Kidney (tissue), 13 donors: ENCODE measurements at regions not wholly inside any gene's neighbourhood (a gene's known extent, or its start where the extent isn't known, plus 50 kb on each side); places are given as distances from the start of the nearest gene placed in this dataset.

Source experiments
- DNase-seq, 5 donors: peaks; one replicate each; pipeline ENCODE4 v3.0.0-alpha.2; 2013 to 2020
- FAIRE-seq: peaks from 2 replicates; lab custom pipeline; 2012; peaks lifted over from hg19 to GRCh38; lab: Jason Lieb, UNC
- H3K27ac ChIP-seq, 2 donors: one replicate each; pipeline ENCODE4 v1.7.0; 2013; ENCODE audit warnings: low read depth in 2 of 2, low read length in 2 of 2, inconsistent platforms in 1 of 2
- H3K27me3 ChIP-seq: one replicate; pipeline ENCODE4 v1.7.1; 2013; ENCODE audit warnings: low read length, inconsistent platforms; ENCODE audit not compliant: control insufficient read depth, insufficient read depth
- H3K36me3 ChIP-seq, 3 donors: one replicate each; pipeline versions ENCODE4 v1.7.0 to v1.7.1; 2013; ENCODE audit warnings: low read length in 3 of 3, control low read depth in 1 of 3, inconsistent platforms in 1 of 3; ENCODE audit not compliant: insufficient read depth in 3 of 3, control insufficient read depth in 2 of 3
- H3K4me1 ChIP-seq, 3 donors: one replicate each; pipeline versions ENCODE4 v1.7.0 to v1.7.1; 2013; ENCODE audit warnings: low read length in 3 of 3, inconsistent platforms in 1 of 3, low read depth in 1 of 3; ENCODE audit not compliant: control insufficient read depth in 2 of 3, insufficient read depth in 2 of 3
- H3K4me3 ChIP-seq, 3 donors: one replicate each; pipeline versions ENCODE4 v1.7.0 to v1.8.1; 2013; ENCODE audit warnings: low read length in 3 of 3, control low read depth in 1 of 3, inconsistent platforms in 1 of 3
- H3K9ac ChIP-seq, 3 donors: one replicate each; pipeline versions ENCODE4 v1.7.0 to v1.7.1; 2013; ENCODE audit warnings: low read length in 3 of 3, control low read depth in 1 of 3, inconsistent platforms in 1 of 3
- H3K9me3 ChIP-seq, 3 donors: one replicate each; pipeline versions ENCODE4 v1.7.0 to v1.7.1; 2013; ENCODE audit warnings: low read length in 3 of 3, control low read depth in 1 of 3, inconsistent platforms in 1 of 3; ENCODE audit not compliant: control insufficient read depth in 2 of 3, insufficient read depth in 1 of 3
- intact Hi-C: fragments of 100-400 bp; cut with DNase I; formaldehyde crosslinking; loops from one replicate; pipeline ENCODE4 v1.11.1; 2022
- TF ChIP-seq, protein P1 (sequence below): IDR thresholded peaks from 3 replicates; pipeline ENCODE4 v1.5.1; 2012; ENCODE audit warnings: mild to moderate bottlenecking, moderate library complexity, borderline replicate concordance; ENCODE audit not compliant: insufficient read depth; ENCODE audit errors: extremely low read depth
- donor health status: control.
- donor health status: control.
- donor health status: control.
- donor health status: control.
- donor health status: control.
- donor health status: DM: yes; HTN: yes; CAD: no.
- donor health status: Normal renal cell carcinoma (clear cell type).

DNA sequence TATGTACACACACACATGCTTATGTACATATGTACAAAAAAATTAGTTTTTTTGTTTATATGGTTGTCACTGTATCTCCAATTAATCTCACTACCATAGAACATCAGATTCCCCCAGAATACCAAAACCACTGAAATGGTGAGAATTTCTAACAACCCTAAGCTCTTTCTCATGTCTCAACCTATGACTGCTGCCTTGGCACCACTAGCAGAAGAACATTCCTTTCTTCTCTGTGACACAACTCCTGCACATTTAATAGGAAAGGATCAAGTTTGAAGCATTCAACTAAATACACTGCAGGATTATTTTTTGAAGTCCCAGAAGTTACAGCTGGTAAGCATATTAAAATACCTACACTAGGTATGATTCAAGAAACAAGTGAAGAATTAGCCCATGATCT, 109.6 kb downstream of the FAM174B start:
- H3K4me1 ChIP-seq = no peaks in the 10 kb centered on the region
- no peaks in the 10 kb centered on the region for H3K36me3 ChIP-seq
- DNase-seq (no peak), FAIRE-seq (no peak)
- TF ChIP-seq, protein P1, sequence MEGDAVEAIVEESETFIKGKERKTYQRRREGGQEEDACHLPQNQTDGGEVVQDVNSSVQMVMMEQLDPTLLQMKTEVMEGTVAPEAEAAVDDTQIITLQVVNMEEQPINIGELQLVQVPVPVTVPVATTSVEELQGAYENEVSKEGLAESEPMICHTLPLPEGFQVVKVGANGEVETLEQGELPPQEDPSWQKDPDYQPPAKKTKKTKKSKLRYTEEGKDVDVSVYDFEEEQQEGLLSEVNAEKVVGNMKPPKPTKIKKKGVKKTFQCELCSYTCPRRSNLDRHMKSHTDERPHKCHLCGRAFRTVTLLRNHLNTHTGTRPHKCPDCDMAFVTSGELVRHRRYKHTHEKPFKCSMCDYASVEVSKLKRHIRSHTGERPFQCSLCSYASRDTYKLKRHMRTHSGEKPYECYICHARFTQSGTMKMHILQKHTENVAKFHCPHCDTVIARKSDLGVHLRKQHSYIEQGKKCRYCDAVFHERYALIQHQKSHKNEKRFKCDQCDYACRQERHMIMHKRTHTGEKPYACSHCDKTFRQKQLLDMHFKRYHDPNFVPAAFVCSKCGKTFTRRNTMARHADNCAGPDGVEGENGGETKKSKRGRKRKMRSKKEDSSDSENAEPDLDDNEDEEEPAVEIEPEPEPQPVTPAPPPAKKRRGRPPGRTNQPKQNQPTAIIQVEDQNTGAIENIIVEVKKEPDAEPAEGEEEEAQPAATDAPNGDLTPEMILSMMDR = no peak
- H3K27ac ChIP-seq = no peak overlapping the region
- H3K9ac ChIP-seq = no peak overlapping the region
- intact Hi-C loops = no loop called here
- no peaks in the 10 kb centered on the region for H3K9me3 ChIP-seq
- no peaks in the 10 kb centered on the region for H3K27me3 ChIP-seq
- H3K4me3 ChIP-seq = no peak overlapping the region

DNA sequence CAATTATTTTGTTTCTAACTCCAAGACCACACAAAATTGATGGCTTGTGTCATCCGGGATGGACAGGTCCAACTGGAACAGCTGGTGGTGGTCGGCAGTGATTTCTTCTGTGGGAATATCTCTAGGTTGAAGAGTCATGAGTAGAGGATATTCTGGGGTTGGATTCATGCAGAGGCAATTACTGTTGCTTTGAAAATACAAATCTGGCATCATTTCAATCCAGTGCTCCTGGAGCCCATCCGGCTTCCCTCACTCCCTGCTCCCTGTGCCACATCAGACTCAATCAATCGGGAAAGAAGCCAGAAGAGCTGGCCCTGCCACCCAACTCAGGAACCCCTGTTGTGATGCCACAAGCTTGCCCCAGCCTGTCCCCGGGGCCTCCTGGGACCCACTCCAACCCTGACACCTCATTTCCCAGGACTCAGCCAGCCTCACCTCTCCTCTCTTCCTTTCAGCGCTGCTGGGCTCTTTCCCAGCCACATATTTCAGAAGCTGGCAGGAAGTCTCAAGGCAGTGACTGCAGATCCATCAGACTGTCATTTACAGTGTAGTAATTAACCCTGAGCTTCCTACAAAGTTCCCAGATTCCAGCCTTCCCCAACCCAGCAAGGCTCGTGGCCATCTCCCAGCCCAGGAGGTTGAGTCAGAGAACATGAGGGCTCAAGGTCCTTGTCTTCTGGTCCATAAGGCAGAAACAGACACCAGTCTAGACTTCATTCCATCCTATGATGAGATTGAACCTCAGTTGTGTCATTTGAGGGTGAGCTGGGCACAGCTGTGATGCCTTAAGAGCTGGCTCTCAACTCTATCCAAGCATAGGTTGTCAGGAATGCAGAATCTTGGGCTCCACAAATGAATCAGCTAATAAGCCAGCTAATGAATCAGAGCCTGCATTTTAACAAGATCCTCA, 114.0 kb downstream of the FAM174B start:
- FAIRE-seq = no peak

DNA sequence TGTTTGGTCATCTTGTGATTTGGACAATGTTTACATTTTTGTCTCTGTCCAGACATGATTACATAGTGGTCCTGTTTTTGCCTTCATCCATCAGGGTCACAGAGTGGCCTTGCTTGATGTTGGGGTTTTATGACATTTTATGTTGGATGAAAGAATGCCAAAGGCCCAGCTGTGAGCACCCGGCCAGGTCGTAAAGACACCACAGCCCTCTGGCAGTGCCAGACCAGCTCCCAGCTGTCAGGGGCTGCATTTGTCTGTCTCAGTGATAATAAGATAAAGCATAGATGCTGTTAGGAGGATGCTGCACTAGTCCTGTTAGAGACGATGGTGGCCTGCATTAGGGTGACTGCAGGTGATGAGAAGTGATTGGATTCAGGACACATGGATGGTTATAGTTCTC, 117.5 kb downstream of the FAM174B start:
- H3K9me3 ChIP-seq = no peaks in the 10 kb centered on the region

More for the DNA sequence above, 114.0 kb downstream of the FAM174B start:
- H3K9me3 ChIP-seq = no peaks in the 10 kb centered on the region
- no peak overlapping the region for H3K9ac ChIP-seq
- DNase-seq = no peak
- H3K36me3 ChIP-seq = no peaks in the 10 kb centered on the region
- no peak overlapping the region for H3K27ac ChIP-seq
- intact Hi-C loops = no loop called here
- H3K4me1 ChIP-seq = no peaks in the 10 kb centered on the region
- H3K27me3 ChIP-seq = no peaks in the 10 kb centered on the region
- TF ChIP-seq, protein P1 = no peak
- H3K4me3 ChIP-seq = no peak overlapping the region

More for the DNA sequence above, 117.5 kb downstream of the FAM174B start:
- H3K27me3 ChIP-seq = no peaks in the 10 kb centered on the region
- intact Hi-C loops = no loop called here
- DNase-seq (no peak), FAIRE-seq (no peak)
- TF ChIP-seq, protein P1 = no peak
- no peak overlapping the region for H3K27ac ChIP-seq
- no peak overlapping the region for H3K9ac ChIP-seq
- H3K36me3 ChIP-seq = no peaks in the 10 kb centered on the region
- H3K4me3 ChIP-seq = no peak overlapping the region
- H3K4me1 ChIP-seq = no peaks in the 10 kb centered on the region
